ENCODE measurements at regions not wholly inside any gene's neighbourhood (a gene's known extent, or its start where the extent isn't known, plus 50 kb on each side); places are given as distances from the start of the nearest gene placed in this dataset.

GRCh38 chr13:111526922-111527321 lies 206.5 kb downstream of the TEX29 start:
- H3K9ac ChIP-seq (ENCODE audit: insufficient read depth in 1 of 2, low read length in 2 of 2), result no peak overlapping the region
- DNase-seq (no peak), ATAC-seq (ENCODE audit: insufficient read depth, low FRiP score) (no peak)
- 47 to 55% methylated on average over 7 of the region's 7 CpGs for WGBS, 2 donors
- no peak overlapping the region for H3K27ac ChIP-seq (ENCODE audit: low read depth in 1 of 2, low read length in 1 of 2)
- peaks cover 0 to 38% (median 13%) of the 10 kb centered on the region in 3 donors for H3K27me3 ChIP-seq (ENCODE audit: control insufficient read depth in 3 of 3, insufficient read depth in 3 of 3, low read length in 2 of 3)
- no peaks in the 10 kb centered on the region for H3K36me3 ChIP-seq (ENCODE audit: control insufficient read depth in 4 of 4, insufficient read depth in 4 of 4, low read length in 4 of 4)
- peaks cover 0 to 4% (median 0%) of the 10 kb centered on the region in 5 donors for H3K4me1 ChIP-seq (ENCODE audit: control insufficient read depth in 5 of 5, insufficient read depth in 5 of 5, low read length in 5 of 5)
- no peak for TF ChIP-seq CTCF (IDR thresholded peaks at IDR 0.05; ENCODE audit: control extremely low read depth, extremely low read depth)
- peaks cover 0 to 5% (median 0%) of the 10 kb centered on the region in 4 donors for H3K9me3 ChIP-seq (ENCODE audit: control insufficient read depth in 4 of 4, insufficient read depth in 3 of 4, low read length in 3 of 4)
- no peak overlapping the region for H3K4me3 ChIP-seq

GRCh38 chr13:111527614-111528229 lies 207.3 kb downstream of the TEX29 start:
- H3K4me3 ChIP-seq, result no peak overlapping the region
- TF ChIP-seq CTCF (IDR thresholded peaks at IDR 0.05; ENCODE audit: control extremely low read depth, extremely low read depth), result no peak
- no peaks in the 10 kb centered on the region for H3K36me3 ChIP-seq (ENCODE audit: control insufficient read depth in 4 of 4, insufficient read depth in 4 of 4, low read length in 4 of 4)
- H3K27ac ChIP-seq (ENCODE audit: low read depth in 1 of 2, low read length in 1 of 2), result no peak overlapping the region
- peaks cover 0 to 5% (median 0%) of the 10 kb centered on the region in 4 donors for H3K9me3 ChIP-seq (ENCODE audit: control insufficient read depth in 4 of 4, insufficient read depth in 3 of 4, low read length in 3 of 4)
- H3K4me1 ChIP-seq (ENCODE audit: control insufficient read depth in 5 of 5, insufficient read depth in 5 of 5, low read length in 5 of 5), result peaks cover 0 to 4% (median 0%) of the 10 kb centered on the region in 5 donors
- whole genome bisulfite sequencing, 2 donors, result 78 to 83% methylated on average over 14 of the region's 14 CpGs
- no peak overlapping the region for H3K9ac ChIP-seq (ENCODE audit: insufficient read depth in 1 of 2, low read length in 2 of 2)
- H3K27me3 ChIP-seq (ENCODE audit: control insufficient read depth in 3 of 3, insufficient read depth in 3 of 3, low read length in 2 of 3), result peaks cover 0 to 41% (median 20%) of the 10 kb centered on the region in 3 donors
- DNase-seq (no peak), ATAC-seq (ENCODE audit: insufficient read depth, low FRiP score) (no peak)

- ATAC-seq (ENCODE audit: insufficient read depth, low FRiP score) (no peak), DNase-seq (no peak)
- peaks cover 0 to 49% (median 28%) of the 10 kb centered on the region in 3 donors for H3K27me3 ChIP-seq (ENCODE audit: control insufficient read depth in 3 of 3, insufficient read depth in 3 of 3, low read length in 2 of 3)
- H3K4me1 ChIP-seq (ENCODE audit: control insufficient read depth in 5 of 5, insufficient read depth in 5 of 5, low read length in 5 of 5), result peaks cover 0 to 4% (median 0%) of the 10 kb centered on the region in 5 donors
- no peaks in the 10 kb centered on the region for H3K36me3 ChIP-seq (ENCODE audit: control insufficient read depth in 4 of 4, insufficient read depth in 4 of 4, low read length in 4 of 4)
- no peak overlapping the region for H3K4me3 ChIP-seq
- 92 to 97% methylated on average over 3 of the region's 3 CpGs for WGBS, 2 donors
- no peak for TF ChIP-seq CTCF (IDR thresholded peaks at IDR 0.05; ENCODE audit: control extremely low read depth, extremely low read depth)
- no peak overlapping the region for H3K9ac ChIP-seq (ENCODE audit: insufficient read depth in 1 of 2, low read length in 2 of 2)
- no peak overlapping the region for H3K27ac ChIP-seq (ENCODE audit: low read depth in 1 of 2, low read length in 1 of 2)
- H3K9me3 ChIP-seq (ENCODE audit: control insufficient read depth in 4 of 4, insufficient read depth in 3 of 4, low read length in 3 of 4), result peaks cover 0 to 5% (median 0%) of the 10 kb centered on the region in 4 donors
Measured at GRCh38 chr13:111528513-111528912, 208.1 kb downstream of the TEX29 start.
